ENCODE measurements at regions not wholly inside any gene's neighbourhood (a gene's known extent, or its start where the extent isn't known, plus 50 kb on each side); places are given as distances from the start of the nearest gene placed in this dataset.

- no peak for TF ChIP-seq ARNT (IDR thresholded peaks at IDR 0.05)
- no peak for TF ChIP-seq NR1H2 (CRISPR knock-in tag; IDR thresholded peaks at IDR 0.05)
- no peak for TF ChIP-seq YY1 (IDR thresholded peaks at IDR 0.05; ENCODE audit: borderline replicate concordance in 1 of 3, control insufficient read depth in 1 of 3, extremely low read depth in 1 of 3, insufficient read depth in 3 of 3, insufficient read length in 1 of 3, insufficient replicate concordance in 2 of 3, low read depth in 1 of 3, low read length in 2 of 3)
- TF ChIP-seq EZH2 (IDR thresholded peaks at IDR 0.05; ENCODE audit: borderline replicate concordance, low read depth, low read length), result no peak
- TF ChIP-seq HMG20B (CRISPR knock-in tag; IDR thresholded peaks at IDR 0.05), result no peak
- TF ChIP-seq POLR2A (conservative IDR thresholded peaks at IDR 0.05), result no peak
- no peak for TF ChIP-seq ZKSCAN3 (CRISPR knock-in tag; IDR thresholded peaks at IDR 0.05)
These were observed 204.1 kb downstream of the ARRDC4 start for GRCh38 chr15:98164571-98164970.
